GM23338 (cell line): ENCODE measurements at regions not wholly inside any gene's neighbourhood (a gene's known extent, or its start where the extent isn't known, plus 50 kb on each side); places are given as distances from the start of the nearest gene placed in this dataset.

ENCODE experiments used
- ATAC-seq: fragments of 200-7000 bp; cut with Tn5 transposase; 3 replicates; pipeline ENCODE4 v1.9.1; 2020
- DNase-seq: peaks from one replicate; pipeline ENCODE4 v3.0.0-alpha.2; 2015; ENCODE audit warnings: low spot score
- H2AFZ ChIP-seq: fragments of 200-600 bp; sonication (generic); 2 replicates; pipeline ENCODE4 v1.8.0; 2016; ENCODE audit warnings: antibody characterized with exemption, mild to moderate bottlenecking, moderate library complexity
- H3F3A ChIP-seq: fragments of 200-600 bp; sonication (generic); replicated peaks from 2 replicates; pipeline ENCODE4 v1.8.0; 2017; ENCODE audit warnings: antibody characterized with exemption, mixed run types, low read depth
- H3K27ac ChIP-seq: fragments of 200-600 bp; sonication (generic); 2 replicates; pipeline ENCODE4 v1.6.1; 2016; ENCODE audit warnings: low read depth
- H3K27me3 ChIP-seq: fragments of 200-600 bp; sonication (generic); 2 replicates; pipeline ENCODE4 v1.8.0; 2016; ENCODE audit warnings: mild to moderate bottlenecking, mixed run types, moderate library complexity; ENCODE audit not compliant: insufficient read depth
- H3K36me3 ChIP-seq: fragments of 200-600 bp; sonication (generic); 2 replicates; pipeline ENCODE4 v1.8.0; 2016; ENCODE audit warnings: mild to moderate bottlenecking; ENCODE audit not compliant: insufficient read depth
- H3K4me1 ChIP-seq: fragments of 200-600 bp; sonication (generic); 2 replicates; pipeline ENCODE4 v1.8.0; 2016; ENCODE audit warnings: mild to moderate bottlenecking, moderate library complexity; ENCODE audit not compliant: insufficient read depth
- H3K4me2 ChIP-seq: fragments of 200-600 bp; sonication (generic); 2 replicates; pipeline ENCODE4 v1.7.1; 2017; ENCODE audit warnings: mixed run types
- H3K4me3 ChIP-seq: fragments of 200-600 bp; sonication (generic); 2 replicates; pipeline ENCODE4 v1.6.1; 2016; ENCODE audit warnings: mixed run types
- H3K79me2 ChIP-seq: fragments of 200-600 bp; sonication (generic); replicated peaks from 2 replicates; pipeline ENCODE4 v1.8.0; 2017; ENCODE audit warnings: mild to moderate bottlenecking; ENCODE audit not compliant: insufficient read depth
- H3K9me2 ChIP-seq: fragments of 200-600 bp; sonication (generic); 2 replicates; pipeline ENCODE4 v1.8.0; 2017; ENCODE audit not compliant: insufficient read depth
- H4K20me1 ChIP-seq: fragments of 200-600 bp; sonication (generic); replicated peaks from 2 replicates; pipeline ENCODE4 v1.8.0; 2017; ENCODE audit warnings: mild to moderate bottlenecking; ENCODE audit not compliant: insufficient read depth
- H3K27ac Mint-ChIP-seq: 2 replicates; pipeline ENCODE4 v1.8.0; 2020; ENCODE audit warnings: inconsistent platforms, mild to moderate bottlenecking, moderate library complexity, mixed read lengths
- H3K27me3 Mint-ChIP-seq: 3 replicates; pipeline ENCODE4 v1.8.0; 2022; ENCODE audit warnings: low read depth, mild to moderate bottlenecking, moderate library complexity, mixed read lengths, inconsistent platforms; ENCODE audit not compliant: insufficient read depth, poor library complexity
- H3K36me3 Mint-ChIP-seq: 3 replicates; pipeline ENCODE4 v1.8.0; 2021; ENCODE audit warnings: low read depth, mild to moderate bottlenecking, inconsistent platforms, moderate library complexity, mixed read lengths
- H3K4me1 Mint-ChIP-seq: 3 replicates; pipeline ENCODE4 v1.8.0; 2020; ENCODE audit warnings: mild to moderate bottlenecking, inconsistent platforms, mixed read lengths
- H3K4me3 Mint-ChIP-seq: 3 replicates; pipeline ENCODE4 v1.8.0; 2021; ENCODE audit warnings: moderate library complexity, mild to moderate bottlenecking, inconsistent platforms, mixed read lengths
- H3K9me3 Mint-ChIP-seq: 3 replicates; pipeline ENCODE4 v1.8.0; 2020; ENCODE audit warnings: moderate library complexity, mild to moderate bottlenecking, inconsistent platforms, mixed read lengths
- CREB1 ChIP-seq: fragments of 250-450 bp; sonication (Bioruptor Pico); IDR thresholded peaks from 2 replicates; pipeline ENCODE4 v1.5.0; 2020; ENCODE audit warnings: low read depth, mild to moderate bottlenecking, moderate library complexity
- EZH2 ChIP-seq: fragments of 200-600 bp; sonication (generic); IDR thresholded peaks from one replicate; pipeline ENCODE4 v1.8.0; 2017; ENCODE audit warnings: antibody characterized with exemption, mild to moderate bottlenecking, low read depth; ENCODE audit not compliant: unreplicated experiment
- JUNB ChIP-seq: IDR thresholded peaks from one replicate; pipeline ENCODE4 v1.6.1; 2016; ENCODE audit warnings: antibody characterized with exemption; ENCODE audit not compliant: unreplicated experiment
- NANOG ChIP-seq: IDR thresholded peaks from 2 replicates; pipeline ENCODE4 v1.6.1; 2016; ENCODE audit warnings: antibody characterized with exemption, borderline replicate concordance
- POLR2AphosphoS5 ChIP-seq: IDR thresholded peaks from 2 replicates; pipeline ENCODE4 v1.6.1; 2016; ENCODE audit warnings: antibody characterized with exemption, low read depth
- STAT1 ChIP-seq: IDR thresholded peaks from one replicate; pipeline ENCODE4 v1.6.1; 2016; ENCODE audit warnings: antibody characterized with exemption; ENCODE audit not compliant: unreplicated experiment
- ZNF114 ChIP-seq: fragments of 250-450 bp; sonication (Bioruptor Pico); IDR thresholded peaks from 2 replicates; pipeline ENCODE4 v1.5.0; 2020; ENCODE audit warnings: mild to moderate bottlenecking, moderate library complexity
- TF ChIP-seq, protein P1 (sequence below): fragments of 250-450 bp; sonication (Bioruptor Pico); IDR thresholded peaks from 2 replicates; pipeline ENCODE4 v1.5.0; 2020; ENCODE audit warnings: mild to moderate bottlenecking, moderate library complexity
- TF ChIP-seq, protein P2 (sequence below): IDR thresholded peaks from 2 replicates; pipeline ENCODE4 v1.6.1; 2016; ENCODE audit warnings: antibody characterized with exemption
- TF ChIP-seq, protein P3 (sequence below): IDR thresholded peaks from one replicate; pipeline ENCODE4 v1.6.1; 2018; ENCODE audit warnings: antibody characterized with exemption; ENCODE audit not compliant: unreplicated experiment
- TF ChIP-seq, protein P4 (sequence below), 2 experiments: fragments of 200-600 bp in 1 of 2; sonication (generic) in 1 of 2; conservative IDR thresholded peaks; 2 replicates each; pipeline versions ENCODE4 v1.5.1 to v1.6.1; 2016 to 2017; ENCODE audit warnings: antibody characterized with exemption in 2 of 2, low read depth in 2 of 2, mild to moderate bottlenecking in 2 of 2, moderate library complexity in 1 of 2

DNA sequence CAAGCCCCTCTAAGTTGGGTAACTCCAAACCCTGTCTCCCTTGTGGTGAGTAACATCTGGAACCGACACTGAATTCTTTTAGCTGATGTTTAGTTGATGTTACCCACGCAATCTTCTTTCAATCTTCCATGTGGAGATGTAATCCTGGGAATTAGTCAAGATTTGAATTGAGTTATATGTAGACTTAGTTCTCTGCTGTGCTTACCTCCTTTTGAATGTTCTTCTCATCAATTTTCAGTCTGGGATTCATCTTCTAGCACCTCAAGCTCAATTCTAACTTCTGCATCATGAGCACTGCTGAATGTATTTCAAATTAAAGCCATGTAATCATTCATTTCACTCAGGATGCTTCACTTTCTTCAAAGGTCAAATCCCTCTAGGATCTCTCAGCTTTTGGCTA lies 270.6 kb downstream of the FAM170A start:
- H3K9me3 Mint-ChIP-seq, result no peaks in the 10 kb centered on the region
- no peak overlapping the region for H3K27ac ChIP-seq
- no peaks in the 10 kb centered on the region for H3K27me3 ChIP-seq
- ATAC-seq (no peak), DNase-seq (no peak)
- no peaks in the 10 kb centered on the region for H3K36me3 Mint-ChIP-seq
- no peak overlapping the region; the same call in 1 of the 2 replicates for H2AFZ ChIP-seq
- H3K4me1 Mint-ChIP-seq, result no peaks in the 10 kb centered on the region
- no peak overlapping the region for H3K27ac Mint-ChIP-seq
- TF ChIP-seq EZH2 (no peak), POLR2AphosphoS5 (no peak), JUNB (no peak)
- TF ChIP-seq, protein P1, sequence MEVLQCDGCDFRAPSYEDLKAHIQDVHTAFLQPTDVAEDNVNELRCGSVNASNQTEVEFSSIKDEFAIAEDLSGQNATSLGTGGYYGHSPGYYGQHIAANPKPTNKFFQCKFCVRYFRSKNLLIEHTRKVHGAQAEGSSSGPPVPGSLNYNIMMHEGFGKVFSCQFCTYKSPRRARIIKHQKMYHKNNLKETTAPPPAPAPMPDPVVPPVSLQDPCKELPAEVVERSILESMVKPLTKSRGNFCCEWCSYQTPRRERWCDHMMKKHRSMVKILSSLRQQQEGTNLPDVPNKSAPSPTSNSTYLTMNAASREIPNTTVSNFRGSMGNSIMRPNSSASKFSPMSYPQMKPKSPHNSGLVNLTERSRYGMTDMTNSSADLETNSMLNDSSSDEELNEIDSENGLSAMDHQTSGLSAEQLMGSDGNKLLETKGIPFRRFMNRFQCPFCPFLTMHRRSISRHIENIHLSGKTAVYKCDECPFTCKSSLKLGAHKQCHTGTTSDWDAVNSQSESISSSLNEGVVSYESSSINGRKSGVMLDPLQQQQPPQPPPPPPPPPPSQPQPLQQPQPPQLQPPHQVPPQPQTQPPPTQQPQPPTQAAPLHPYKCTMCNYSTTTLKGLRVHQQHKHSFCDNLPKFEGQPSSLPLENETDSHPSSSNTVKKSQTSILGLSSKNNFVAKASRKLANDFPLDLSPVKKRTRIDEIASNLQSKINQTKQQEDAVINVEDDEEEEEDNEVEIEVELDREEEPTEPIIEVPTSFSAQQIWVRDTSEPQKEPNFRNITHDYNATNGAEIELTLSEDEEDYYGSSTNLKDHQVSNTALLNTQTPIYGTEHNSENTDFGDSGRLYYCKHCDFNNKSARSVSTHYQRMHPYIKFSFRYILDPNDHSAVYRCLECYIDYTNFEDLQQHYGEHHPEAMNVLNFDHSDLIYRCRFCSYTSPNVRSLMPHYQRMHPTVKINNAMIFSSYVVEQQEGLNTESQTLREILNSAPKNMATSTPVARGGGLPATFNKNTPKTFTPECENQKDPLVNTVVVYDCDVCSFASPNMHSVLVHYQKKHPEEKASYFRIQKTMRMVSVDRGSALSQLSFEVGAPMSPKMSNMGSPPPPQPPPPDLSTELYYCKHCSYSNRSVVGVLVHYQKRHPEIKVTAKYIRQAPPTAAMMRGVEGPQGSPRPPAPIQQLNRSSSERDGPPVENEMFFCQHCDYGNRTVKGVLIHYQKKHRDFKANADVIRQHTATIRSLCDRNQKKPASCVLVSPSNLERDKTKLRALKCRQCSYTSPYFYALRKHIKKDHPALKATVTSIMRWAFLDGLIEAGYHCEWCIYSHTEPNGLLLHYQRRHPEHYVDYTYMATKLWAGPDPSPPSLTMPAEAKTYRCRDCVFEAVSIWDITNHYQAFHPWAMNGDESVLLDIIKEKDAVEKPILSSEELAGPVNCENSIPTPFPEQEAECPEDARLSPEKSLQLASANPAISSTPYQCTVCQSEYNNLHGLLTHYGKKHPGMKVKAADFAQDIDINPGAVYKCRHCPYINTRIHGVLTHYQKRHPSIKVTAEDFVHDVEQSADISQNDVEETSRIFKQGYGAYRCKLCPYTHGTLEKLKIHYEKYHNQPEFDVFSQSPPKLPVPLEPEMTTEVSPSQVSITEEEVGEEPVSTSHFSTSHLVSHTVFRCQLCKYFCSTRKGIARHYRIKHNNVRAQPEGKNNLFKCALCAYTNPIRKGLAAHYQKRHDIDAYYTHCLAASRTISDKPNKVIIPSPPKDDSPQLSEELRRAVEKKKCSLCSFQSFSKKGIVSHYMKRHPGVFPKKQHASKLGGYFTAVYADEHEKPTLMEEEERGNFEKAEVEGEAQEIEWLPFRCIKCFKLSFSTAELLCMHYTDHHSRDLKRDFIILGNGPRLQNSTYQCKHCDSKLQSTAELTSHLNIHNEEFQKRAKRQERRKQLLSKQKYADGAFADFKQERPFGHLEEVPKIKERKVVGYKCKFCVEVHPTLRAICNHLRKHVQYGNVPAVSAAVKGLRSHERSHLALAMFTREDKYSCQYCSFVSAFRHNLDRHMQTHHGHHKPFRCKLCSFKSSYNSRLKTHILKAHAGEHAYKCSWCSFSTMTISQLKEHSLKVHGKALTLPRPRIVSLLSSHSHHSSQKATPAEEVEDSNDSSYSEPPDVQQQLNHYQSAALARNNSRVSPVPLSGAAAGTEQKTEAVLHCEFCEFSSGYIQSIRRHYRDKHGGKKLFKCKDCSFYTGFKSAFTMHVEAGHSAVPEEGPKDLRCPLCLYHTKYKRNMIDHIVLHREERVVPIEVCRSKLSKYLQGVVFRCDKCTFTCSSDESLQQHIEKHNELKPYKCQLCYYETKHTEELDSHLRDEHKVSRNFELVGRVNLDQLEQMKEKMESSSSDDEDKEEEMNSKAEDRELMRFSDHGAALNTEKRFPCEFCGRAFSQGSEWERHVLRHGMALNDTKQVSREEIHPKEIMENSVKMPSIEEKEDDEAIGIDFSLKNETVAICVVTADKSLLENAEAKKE, result no peak
- H3K9me2 ChIP-seq, result no peaks in the 10 kb centered on the region
- H3K79me2 ChIP-seq, result no peaks in the 10 kb centered on the region
- H3K27me3 Mint-ChIP-seq, result no peaks in the 10 kb centered on the region
- H3K4me3 ChIP-seq, result no peak overlapping the region
- H3K36me3 ChIP-seq, result no peaks in the 10 kb centered on the region
- no peaks in the 10 kb centered on the region for H4K20me1 ChIP-seq
- H3F3A ChIP-seq, result no peaks in the 10 kb centered on the region
- no peak overlapping the region for H3K4me2 ChIP-seq
- H3K4me3 Mint-ChIP-seq, result no peak overlapping the region
- H3K4me1 ChIP-seq, result no peaks in the 10 kb centered on the region

DNA sequence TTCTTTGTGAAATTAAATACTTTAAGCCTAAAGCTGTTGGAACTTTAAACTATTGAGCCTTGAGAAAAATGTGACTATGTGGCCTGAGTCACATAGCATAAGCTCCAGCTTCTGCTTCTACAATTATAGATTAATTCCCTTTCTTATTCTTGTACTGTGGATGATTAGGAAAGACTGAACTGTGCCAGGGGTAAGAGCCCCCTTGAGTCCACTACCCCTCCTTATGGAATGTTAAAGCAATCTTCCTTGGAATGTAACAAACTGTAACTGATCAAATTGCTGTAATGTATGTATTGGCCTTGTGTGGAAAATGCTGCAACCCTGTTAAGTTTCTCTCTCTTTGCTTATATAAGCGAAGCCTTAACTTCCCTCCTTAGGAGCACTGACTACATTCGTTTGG lies 273.2 kb downstream of the FAM170A start:
- H3K4me1 Mint-ChIP-seq, result no peaks in the 10 kb centered on the region
- peaks cover 19% of the 10 kb centered on the region for H3K9me3 Mint-ChIP-seq
- H3K9me2 ChIP-seq, result no peaks in the 10 kb centered on the region
- H3K36me3 Mint-ChIP-seq, result peaks cover 17% of the 10 kb centered on the region
- no peaks in the 10 kb centered on the region for H3K79me2 ChIP-seq
- no peak overlapping the region for H3K27ac ChIP-seq
- ATAC-seq (no peak), DNase-seq (no peak)
- H3K4me3 Mint-ChIP-seq, result no peak overlapping the region
- no peaks in the 10 kb centered on the region for H3K36me3 ChIP-seq
- no peak overlapping the region for H2AFZ ChIP-seq
- no peak overlapping the region for H3K4me2 ChIP-seq
- H3K27ac Mint-ChIP-seq, result no peak overlapping the region
- H3K4me1 ChIP-seq, result no peaks in the 10 kb centered on the region
- H3F3A ChIP-seq, result no peaks in the 10 kb centered on the region
- no peaks in the 10 kb centered on the region for H3K27me3 Mint-ChIP-seq
- no peaks in the 10 kb centered on the region for H3K27me3 ChIP-seq
- no peak overlapping the region for H3K4me3 ChIP-seq
- no peaks in the 10 kb centered on the region for H4K20me1 ChIP-seq
- TF ChIP-seq ZNF114 (CRISPR knock-in tag) (no peak), CREB1 (CRISPR knock-in tag) (no peak), STAT1 (no peak), EZH2 (no peak), NANOG (no peak)
- TF ChIP-seq, protein P2, sequence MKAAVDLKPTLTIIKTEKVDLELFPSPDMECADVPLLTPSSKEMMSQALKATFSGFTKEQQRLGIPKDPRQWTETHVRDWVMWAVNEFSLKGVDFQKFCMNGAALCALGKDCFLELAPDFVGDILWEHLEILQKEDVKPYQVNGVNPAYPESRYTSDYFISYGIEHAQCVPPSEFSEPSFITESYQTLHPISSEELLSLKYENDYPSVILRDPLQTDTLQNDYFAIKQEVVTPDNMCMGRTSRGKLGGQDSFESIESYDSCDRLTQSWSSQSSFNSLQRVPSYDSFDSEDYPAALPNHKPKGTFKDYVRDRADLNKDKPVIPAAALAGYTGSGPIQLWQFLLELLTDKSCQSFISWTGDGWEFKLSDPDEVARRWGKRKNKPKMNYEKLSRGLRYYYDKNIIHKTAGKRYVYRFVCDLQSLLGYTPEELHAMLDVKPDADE, result no peak
- TF ChIP-seq, protein P3, sequence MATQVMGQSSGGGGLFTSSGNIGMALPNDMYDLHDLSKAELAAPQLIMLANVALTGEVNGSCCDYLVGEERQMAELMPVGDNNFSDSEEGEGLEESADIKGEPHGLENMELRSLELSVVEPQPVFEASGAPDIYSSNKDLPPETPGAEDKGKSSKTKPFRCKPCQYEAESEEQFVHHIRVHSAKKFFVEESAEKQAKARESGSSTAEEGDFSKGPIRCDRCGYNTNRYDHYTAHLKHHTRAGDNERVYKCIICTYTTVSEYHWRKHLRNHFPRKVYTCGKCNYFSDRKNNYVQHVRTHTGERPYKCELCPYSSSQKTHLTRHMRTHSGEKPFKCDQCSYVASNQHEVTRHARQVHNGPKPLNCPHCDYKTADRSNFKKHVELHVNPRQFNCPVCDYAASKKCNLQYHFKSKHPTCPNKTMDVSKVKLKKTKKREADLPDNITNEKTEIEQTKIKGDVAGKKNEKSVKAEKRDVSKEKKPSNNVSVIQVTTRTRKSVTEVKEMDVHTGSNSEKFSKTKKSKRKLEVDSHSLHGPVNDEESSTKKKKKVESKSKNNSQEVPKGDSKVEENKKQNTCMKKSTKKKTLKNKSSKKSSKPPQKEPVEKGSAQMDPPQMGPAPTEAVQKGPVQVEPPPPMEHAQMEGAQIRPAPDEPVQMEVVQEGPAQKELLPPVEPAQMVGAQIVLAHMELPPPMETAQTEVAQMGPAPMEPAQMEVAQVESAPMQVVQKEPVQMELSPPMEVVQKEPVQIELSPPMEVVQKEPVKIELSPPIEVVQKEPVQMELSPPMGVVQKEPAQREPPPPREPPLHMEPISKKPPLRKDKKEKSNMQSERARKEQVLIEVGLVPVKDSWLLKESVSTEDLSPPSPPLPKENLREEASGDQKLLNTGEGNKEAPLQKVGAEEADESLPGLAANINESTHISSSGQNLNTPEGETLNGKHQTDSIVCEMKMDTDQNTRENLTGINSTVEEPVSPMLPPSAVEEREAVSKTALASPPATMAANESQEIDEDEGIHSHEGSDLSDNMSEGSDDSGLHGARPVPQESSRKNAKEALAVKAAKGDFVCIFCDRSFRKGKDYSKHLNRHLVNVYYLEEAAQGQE, result no peak
- TF ChIP-seq, protein P4, sequence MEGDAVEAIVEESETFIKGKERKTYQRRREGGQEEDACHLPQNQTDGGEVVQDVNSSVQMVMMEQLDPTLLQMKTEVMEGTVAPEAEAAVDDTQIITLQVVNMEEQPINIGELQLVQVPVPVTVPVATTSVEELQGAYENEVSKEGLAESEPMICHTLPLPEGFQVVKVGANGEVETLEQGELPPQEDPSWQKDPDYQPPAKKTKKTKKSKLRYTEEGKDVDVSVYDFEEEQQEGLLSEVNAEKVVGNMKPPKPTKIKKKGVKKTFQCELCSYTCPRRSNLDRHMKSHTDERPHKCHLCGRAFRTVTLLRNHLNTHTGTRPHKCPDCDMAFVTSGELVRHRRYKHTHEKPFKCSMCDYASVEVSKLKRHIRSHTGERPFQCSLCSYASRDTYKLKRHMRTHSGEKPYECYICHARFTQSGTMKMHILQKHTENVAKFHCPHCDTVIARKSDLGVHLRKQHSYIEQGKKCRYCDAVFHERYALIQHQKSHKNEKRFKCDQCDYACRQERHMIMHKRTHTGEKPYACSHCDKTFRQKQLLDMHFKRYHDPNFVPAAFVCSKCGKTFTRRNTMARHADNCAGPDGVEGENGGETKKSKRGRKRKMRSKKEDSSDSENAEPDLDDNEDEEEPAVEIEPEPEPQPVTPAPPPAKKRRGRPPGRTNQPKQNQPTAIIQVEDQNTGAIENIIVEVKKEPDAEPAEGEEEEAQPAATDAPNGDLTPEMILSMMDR (conservative IDR thresholded peaks at IDR 0.05; ENCODE audit: low read depth in 2 of 2), result no peak
